ENCODE measurements at regions not wholly inside any gene's neighbourhood (a gene's known extent, or its start where the extent isn't known, plus 50 kb on each side); places are given as distances from the start of the nearest gene placed in this dataset.
"Not testable (repeated sequence)": the region's sequence is repeated elsewhere in the genome, so short reads cannot be mapped to it uniquely, and the experiment has no call there.

GRCh38 chr2:3033315-3033714 lies 344.3 kb downstream of the EIPR1 start (continued):
- TF ChIP-seq RFX5 (IDR thresholded peaks at IDR 0.05; ENCODE audit: low read depth, low read length): no peak
- TF ChIP-seq, protein P1, sequence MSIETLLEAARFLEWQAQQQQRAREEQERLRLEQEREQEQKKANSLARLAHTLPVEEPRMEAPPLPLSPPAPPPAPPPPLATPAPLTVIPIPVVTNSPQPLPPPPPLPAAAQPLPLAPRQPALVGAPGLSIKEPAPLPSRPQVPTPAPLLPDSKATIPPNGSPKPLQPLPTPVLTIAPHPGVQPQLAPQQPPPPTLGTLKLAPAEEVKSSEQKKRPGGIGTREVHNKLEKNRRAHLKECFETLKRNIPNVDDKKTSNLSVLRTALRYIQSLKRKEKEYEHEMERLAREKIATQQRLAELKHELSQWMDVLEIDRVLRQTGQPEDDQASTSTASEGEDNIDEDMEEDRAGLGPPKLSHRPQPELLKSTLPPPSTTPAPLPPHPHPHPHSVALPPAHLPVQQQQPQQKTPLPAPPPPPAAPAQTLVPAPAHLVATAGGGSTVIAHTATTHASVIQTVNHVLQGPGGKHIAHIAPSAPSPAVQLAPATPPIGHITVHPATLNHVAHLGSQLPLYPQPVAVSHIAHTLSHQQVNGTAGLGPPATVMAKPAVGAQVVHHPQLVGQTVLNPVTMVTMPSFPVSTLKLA (conservative IDR thresholded peaks at IDR 0.05): no peak
- TF ChIP-seq SRSF1 (IDR thresholded peaks at IDR 0.05; ENCODE audit: low read depth, low read length): no peak
- no peak for TF ChIP-seq ZNF589 (CRISPR knock-in tag; IDR thresholded peaks at IDR 0.05; ENCODE audit: low read depth)

DNA sequence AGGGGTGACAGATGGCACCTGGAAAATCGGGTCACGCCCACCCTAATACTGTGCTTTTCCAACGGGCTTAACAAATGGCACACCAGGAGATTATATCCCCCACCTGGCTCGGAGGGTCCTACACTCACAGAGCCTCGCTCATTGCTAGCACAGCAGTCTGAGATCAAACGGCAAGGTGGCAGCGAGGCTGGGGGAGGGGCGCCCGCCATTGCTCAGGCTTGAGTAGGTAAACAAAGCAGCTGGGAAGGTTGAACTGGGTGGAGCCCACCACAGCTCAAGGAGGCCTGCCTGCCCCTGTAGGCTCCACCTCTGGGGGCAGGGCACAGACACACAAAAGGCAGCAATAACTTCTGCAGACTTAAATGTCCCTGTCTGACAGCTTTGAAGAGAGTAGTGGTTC lies 346.8 kb downstream of the EIPR1 start:
- DNase-seq (ENCODE audit: extremely low read depth in 1 of 4, low spot score in 3 of 4); H3K27ac ChIP-seq (ENCODE audit: extremely low read depth, low read depth, low read length); H3K4me2 ChIP-seq (ENCODE audit: insufficient read depth, low read length); FAIRE-seq; H3K4me3 ChIP-seq; CTCF ChIA-PET (ENCODE audit: low intra/inter-chr PET ratio); in situ Hi-C loops (cut with MboI); H2AFZ ChIP-seq (ENCODE audit: low read depth, low read length); H3K9ac ChIP-seq (ENCODE audit: insufficient read depth in 1 of 2, low read depth in 2 of 2, low read length in 2 of 2); H3K9me3 ChIP-seq (replicated peaks; ENCODE audit: control insufficient read depth, insufficient read depth, low read depth, low read length); H3K4me1 ChIP-seq (replicated peaks in 1 of 2; ENCODE audit: control insufficient read depth in 2 of 2, insufficient read depth in 2 of 2, low read length in 2 of 2); H4K20me1 ChIP-seq (replicated peaks; ENCODE audit: control insufficient read depth, insufficient read depth, low read length); H3K79me2 ChIP-seq (ENCODE audit: control insufficient read depth, insufficient read depth, low read length); ATAC-seq; H3K9me1 ChIP-seq (ENCODE audit: control insufficient read depth, insufficient read depth, low read length); H3K36me3 ChIP-seq (ENCODE audit: control insufficient read depth, insufficient read depth, low read length); BruUV-seq (replicated peaks); intact Hi-C loops (cut with micrococcal nuclease); POLR2A ChIA-PET: not testable (repeated sequence)
- 0% methylated on average over 9 of the region's 9 CpGs for WGBS (ENCODE audit: insufficient coverage, low coverage, missing lambda C conversion rate)
- H3K27me3 ChIP-seq (ENCODE audit: control insufficient read depth in 2 of 2, insufficient read depth in 2 of 2, low read length in 2 of 2): peaks cover 13 to 29% of the 10 kb centered on the region in 2 experiments; a peak in 4 of 5 replicates

Data from K562 (cell line).